Neuron (in vitro differentiated cells): ENCODE measurements at regions not wholly inside any gene's neighbourhood (a gene's known extent, or its start where the extent isn't known, plus 50 kb on each side); places are given as distances from the start of the nearest gene placed in this dataset.
"Not testable (repeated sequence)": the region's sequence is repeated elsewhere in the genome, so short reads cannot be mapped to it uniquely, and the experiment has no call there.

ENCODE experiments used
- H2AFZ ChIP-seq: one replicate; pipeline ENCODE4 v1.6.1; 2013; ENCODE audit warnings: low read depth, mild to moderate bottlenecking, inconsistent platforms, low read length, moderate library complexity
- H3K27me3 ChIP-seq: one replicate; pipeline ENCODE4 v1.6.1; 2013; ENCODE audit warnings: low read length; ENCODE audit not compliant: insufficient read depth
- H3K36me3 ChIP-seq: one replicate; pipeline ENCODE4 v1.6.1; 2013; ENCODE audit warnings: low read length; ENCODE audit not compliant: insufficient read depth
- H3K4me1 ChIP-seq: one replicate; pipeline ENCODE4 v1.6.1; 2013; ENCODE audit warnings: low read length; ENCODE audit not compliant: insufficient read depth
- H3K4me3 ChIP-seq: 2 replicates; pipeline ENCODE4 v1.5.1; 2013; ENCODE audit warnings: mild to moderate bottlenecking, low read length, moderate library complexity
- H3K9me3 ChIP-seq: one replicate; pipeline ENCODE4 v1.6.1; 2013; ENCODE audit warnings: low read length

- peaks cover 2% of the 10 kb centered on the region for H3K9me3 ChIP-seq
- no peaks in the 10 kb centered on the region for H3K4me1 ChIP-seq
- H2AFZ ChIP-seq: no peak overlapping the region
- no peak overlapping the region for H3K4me3 ChIP-seq
- H3K36me3 ChIP-seq: no peaks in the 10 kb centered on the region
- peaks cover 10% of the 10 kb centered on the region for H3K27me3 ChIP-seq
Measured at GRCh38 chr4:159410076-159410777, 307.3 kb downstream of the RAPGEF2 start.

DNA sequence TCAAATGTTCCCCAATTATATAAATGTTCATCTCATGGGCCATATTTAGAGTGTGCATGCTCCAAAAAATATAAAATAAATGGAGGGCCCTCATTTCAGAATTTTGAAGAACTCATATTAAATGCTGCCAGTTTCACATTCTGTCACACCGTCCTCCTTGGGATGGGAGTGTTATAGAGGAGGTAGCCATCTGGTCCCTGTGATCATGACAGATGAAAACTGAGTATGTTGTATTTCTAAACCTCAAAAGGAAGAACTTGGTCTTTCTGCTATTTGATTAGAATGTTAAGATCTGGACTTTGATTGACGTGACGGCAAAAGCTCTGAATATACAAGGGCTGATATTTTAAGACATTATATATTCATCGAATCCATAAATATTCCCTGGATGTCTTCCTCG lies 308.0 kb downstream of the RAPGEF2 start:
- Histone ChIP-seq H3K36me3 (no peaks in the 10 kb centered on the region), H2AFZ (no peak overlapping the region), H3K9me3 (peaks cover 2% of the 10 kb centered on the region), H3K4me3 (no peak overlapping the region), H3K4me1 (no peaks in the 10 kb centered on the region), H3K27me3 (peaks cover 10% of the 10 kb centered on the region)

- Histone ChIP-seq H3K4me3 (no peak overlapping the region), H3K9me3 (peaks cover 2% of the 10 kb centered on the region), H3K27me3 (peaks cover 4% of the 10 kb centered on the region), H3K4me1 (no peaks in the 10 kb centered on the region), H3K36me3 (no peaks in the 10 kb centered on the region), H2AFZ (no peak overlapping the region)
Measured at GRCh38 chr4:159413306-159413943, 310.5 kb downstream of the RAPGEF2 start.

GRCh38 chr4:159414305-159414704 lies 311.4 kb downstream of the RAPGEF2 start:
- Histone ChIP-seq H3K9me3 (peaks cover 2% of the 10 kb centered on the region), H3K4me3 (no peak overlapping the region), H3K4me1 (no peaks in the 10 kb centered on the region)

GRCh38 chr4:159416073-159416472 lies 313.2 kb downstream of the RAPGEF2 start:
- Histone ChIP-seq H3K4me1 (no peaks in the 10 kb centered on the region), H3K36me3 (no peaks in the 10 kb centered on the region), H3K4me3 (no peak overlapping the region), H2AFZ (no peak overlapping the region), H3K27me3 (peaks cover 4% of the 10 kb centered on the region), H3K9me3 (peaks cover 6% of the 10 kb centered on the region)

More at GRCh38 chr4:159414305-159414704, 311.4 kb downstream of the RAPGEF2 start:
- no peak overlapping the region for H2AFZ ChIP-seq
- peaks cover 4% of the 10 kb centered on the region for H3K27me3 ChIP-seq
- no peaks in the 10 kb centered on the region for H3K36me3 ChIP-seq

- Histone ChIP-seq H3K4me1 (no peaks in the 10 kb centered on the region), H3K36me3 (no peaks in the 10 kb centered on the region), H3K9me3 (peaks cover 6% of the 10 kb centered on the region), H3K4me3 (no peak overlapping the region), H3K27me3 (peaks cover 2% of the 10 kb centered on the region), H2AFZ (no peak overlapping the region)
Measured at GRCh38 chr4:159416996-159417395, 314.1 kb downstream of the RAPGEF2 start.

DNA sequence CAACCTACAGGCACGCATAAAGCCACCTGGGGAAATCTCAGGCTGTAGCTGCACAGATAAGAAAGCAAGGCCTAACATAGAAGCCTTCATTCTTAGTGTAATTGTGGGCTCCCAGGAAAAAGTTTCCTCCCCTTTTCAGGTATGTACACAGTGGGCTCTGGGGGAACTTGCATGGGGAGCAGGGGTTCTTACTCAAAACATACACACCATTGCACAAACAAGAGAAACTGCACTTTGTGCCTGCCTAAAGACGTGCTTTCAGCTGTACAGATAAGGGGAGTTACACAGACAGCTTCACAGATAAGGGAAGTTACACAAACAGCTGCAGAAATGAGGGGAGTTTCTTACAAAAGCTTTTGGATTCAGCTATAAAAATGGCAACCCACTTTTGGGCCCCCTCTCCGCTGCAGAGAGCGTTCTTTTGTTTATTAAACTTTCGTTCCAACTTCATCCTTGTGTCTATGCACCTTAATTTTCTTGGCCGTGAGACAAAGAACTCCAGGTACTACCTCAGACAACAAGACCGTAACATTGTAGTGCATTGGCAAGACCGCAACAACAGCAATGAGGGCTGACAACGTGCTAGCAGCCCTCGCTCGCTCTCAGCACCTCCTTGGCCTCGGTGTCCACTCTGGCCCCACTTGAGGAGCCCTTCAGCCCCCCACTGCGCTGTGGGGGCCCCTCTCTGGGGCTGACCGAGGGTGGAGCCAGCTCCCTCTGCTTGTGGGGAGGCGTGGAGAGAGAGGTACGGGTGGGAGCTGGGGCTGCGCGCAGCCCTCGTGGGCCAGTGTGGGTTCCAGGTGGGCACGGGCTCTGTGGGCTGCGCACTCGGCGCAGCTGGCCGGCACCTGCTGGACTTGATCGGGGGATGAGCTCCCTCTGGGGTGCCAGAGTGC lies 317.5 kb downstream of the RAPGEF2 start:
- Histone ChIP-seq H3K27me3 (no peaks in the 10 kb centered on the region), H3K36me3 (no peaks in the 10 kb centered on the region), H3K9me3 (peaks cover 4% of the 10 kb centered on the region), H2AFZ (no peak overlapping the region), H3K4me3 (no peak overlapping the region), H3K4me1 (no peaks in the 10 kb centered on the region)

GRCh38 chr4:159421058-159421419 lies 318.2 kb downstream of the RAPGEF2 start:
- H3K27me3 ChIP-seq, H3K9me3 ChIP-seq, H2AFZ ChIP-seq, H3K36me3 ChIP-seq, H3K4me1 ChIP-seq, H3K4me3 ChIP-seq: not testable (repeated sequence)

GRCh38 chr4:159422019-159422418 lies 319.1 kb downstream of the RAPGEF2 start:
- Histone ChIP-seq H2AFZ (no peak overlapping the region), H3K36me3 (no peaks in the 10 kb centered on the region), H3K4me1 (no peaks in the 10 kb centered on the region), H3K4me3 (no peak overlapping the region), H3K27me3 (no peaks in the 10 kb centered on the region), H3K9me3 (peaks cover 4% of the 10 kb centered on the region)

GRCh38 chr4:159422626-159423025 lies 319.7 kb downstream of the RAPGEF2 start:
- H3K27me3 ChIP-seq: no peaks in the 10 kb centered on the region
- H3K4me3 ChIP-seq: no peak overlapping the region
- H2AFZ ChIP-seq: no peak overlapping the region
- H3K9me3 ChIP-seq: peaks cover 4% of the 10 kb centered on the region
- H3K36me3 ChIP-seq: no peaks in the 10 kb centered on the region
- no peaks in the 10 kb centered on the region for H3K4me1 ChIP-seq

DNA sequence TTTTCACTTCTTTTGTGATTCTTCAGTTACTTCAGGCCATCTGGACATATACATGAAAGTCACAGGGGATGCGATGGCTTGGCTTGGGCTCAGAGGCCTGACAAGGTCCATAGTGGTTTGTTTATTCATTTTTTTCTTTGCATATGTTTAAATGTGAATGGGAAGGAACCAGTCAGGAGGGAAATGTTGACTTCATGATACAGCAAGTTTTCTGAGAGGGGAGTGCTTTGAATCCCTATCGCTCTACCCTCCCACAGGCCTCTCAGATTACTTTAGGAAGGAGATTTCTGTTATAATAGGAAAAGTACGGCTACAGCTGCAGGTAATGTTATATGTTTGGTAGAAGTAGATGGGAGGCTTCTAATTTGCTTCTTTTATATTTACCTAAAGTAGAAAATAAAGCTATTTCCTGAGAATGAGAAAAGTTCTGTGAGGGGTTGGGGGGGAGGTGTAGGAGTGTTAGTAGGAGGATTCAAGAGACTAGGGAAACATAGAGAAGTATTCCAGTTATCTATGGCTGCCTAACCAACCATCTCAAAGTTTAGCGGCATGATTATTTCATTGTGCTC lies 322.9 kb downstream of the RAPGEF2 start:
- Histone ChIP-seq H3K4me1 (peaks cover 3% of the 10 kb centered on the region), H3K27me3 (no peaks in the 10 kb centered on the region), H3K36me3 (no peaks in the 10 kb centered on the region), H3K4me3 (no peak overlapping the region), H2AFZ (no peak overlapping the region), H3K9me3 (peaks cover under 1% of the 10 kb centered on the region)

GRCh38 chr4:159428293-159428692 lies 325.4 kb downstream of the RAPGEF2 start:
- Histone ChIP-seq H3K36me3 (no peaks in the 10 kb centered on the region), H3K9me3 (peaks cover 2% of the 10 kb centered on the region), H2AFZ (no peak overlapping the region), H3K27me3 (no peaks in the 10 kb centered on the region), H3K4me1 (peaks cover 3% of the 10 kb centered on the region), H3K4me3 (no peak overlapping the region)
